ENCODE measurements at regions not wholly inside any gene's neighbourhood (a gene's known extent, or its start where the extent isn't known, plus 50 kb on each side); places are given as distances from the start of the nearest gene placed in this dataset.

GRCh38 chr16:73275448-73275847, 227.5 kb upstream of the ZFHX3 start:
- intact Hi-C loops (cut with micrococcal nuclease) (no loop called here), dilution Hi-C loops (cut with HindIII; ENCODE audit: low sequenced_read_pairs, unreplicated experiment) (no loop called here), in situ Hi-C loops (cut with MboI; ENCODE audit: low sequenced_read_pairs) (no loop called here)
- Histone ChIP-seq H3K4me1 (ENCODE audit: control insufficient read depth, insufficient read depth, low read length) (no peaks in the 10 kb centered on the region), H3K36me3 (ENCODE audit: control insufficient read depth, insufficient read depth, low read length) (no peaks in the 10 kb centered on the region), H3K18ac (ENCODE audit: low read depth, low read length) (no peak overlapping the region), H4K91ac (ENCODE audit: insufficient read depth, low read depth, low read length) (no peak overlapping the region), H3K9me3 (ENCODE audit: control insufficient read depth, insufficient read depth, low read length) (no peaks in the 10 kb centered on the region), H3K27me3 (ENCODE audit: control insufficient read depth, insufficient read depth, low read length) (no peaks in the 10 kb centered on the region; the same call in 1 of the 2 replicates), H3K4ac (ENCODE audit: low read depth, low read length) (no peak overlapping the region), H3K79me1 (ENCODE audit: low read depth in 1 of 2, low read length in 2 of 2) (no peaks in the 10 kb centered on the region), H3K27ac (ENCODE audit: insufficient read depth, low read length) (no peak overlapping the region), H2AK5ac (ENCODE audit: low read depth, low read length) (no peak overlapping the region), H4K8ac (ENCODE audit: low read depth in 2 of 2, low read length in 2 of 2) (no peak overlapping the region), H3K9ac (ENCODE audit: low read depth, low read length) (no peak overlapping the region), H2AFZ (replicated peaks; ENCODE audit: low read length, poor library complexity) (no peak overlapping the region), H4K20me1 (ENCODE audit: insufficient read depth, low read length) (no peaks in the 10 kb centered on the region), H2BK20ac (ENCODE audit: low read depth, low read length) (no peak overlapping the region), H3K23ac (ENCODE audit: low read depth, low read length) (no peak overlapping the region), H3K56ac (ENCODE audit: extremely low read depth, insufficient read depth, low read length) (no peak overlapping the region), H3K14ac (replicated peaks; ENCODE audit: low read depth, low read length) (no peak overlapping the region), H2BK15ac (ENCODE audit: low read depth, low read length) (no peak overlapping the region), H4K5ac (ENCODE audit: low read depth, low read length) (no peak overlapping the region), H2BK120ac (ENCODE audit: low read depth, low read length) (no peak overlapping the region), H2BK5ac (ENCODE audit: low read depth, low read length, poor library complexity, severe bottlenecking) (no peak overlapping the region), H2AK9ac (replicated peaks; ENCODE audit: low read depth, low read length, poor library complexity) (no peak overlapping the region), H3K9me1 (ENCODE audit: insufficient read depth, low read length) (no peaks in the 10 kb centered on the region), H3K4me2 (ENCODE audit: low read depth, low read length) (no peak overlapping the region), H3K4me3 (ENCODE audit: insufficient read depth, low read depth, low read length) (no peak overlapping the region)
- POLR2A ChIA-PET (ENCODE audit: unreplicated experiment), result no interaction called here
- DNase-seq (no peak), ATAC-seq (ENCODE audit: low read depth) (no peak)
- TF ChIP-seq NFE2L2 (IDR thresholded peaks at IDR 0.05; ENCODE audit: low read depth, low read length) (no peak), CEBPB (IDR thresholded peaks at IDR 0.05; ENCODE audit: low read depth, low read length) (no peak), MXI1 (IDR thresholded peaks at IDR 0.05; ENCODE audit: borderline replicate concordance, low read depth, low read length) (no peak), BHLHE40 (IDR thresholded peaks at IDR 0.05; ENCODE audit: low read depth, low read length) (no peak), RFX5 (IDR thresholded peaks at IDR 0.05; ENCODE audit: low read depth, low read length) (no peak), SMC3 (IDR thresholded peaks at IDR 0.05; ENCODE audit: low read depth, low read length) (no peak), MAZ (IDR thresholded peaks at IDR 0.05; ENCODE audit: borderline replicate concordance, low read depth, low read length) (no peak), FOS (IDR thresholded peaks at IDR 0.05; ENCODE audit: low read depth, low read length) (no peak), POLR2A (IDR thresholded peaks at IDR 0.05; ENCODE audit: low read depth, low read length) (no peak), CHD1 (IDR thresholded peaks at IDR 0.05; ENCODE audit: low read depth, low read length) (no peak), RCOR1 (IDR thresholded peaks at IDR 0.05; ENCODE audit: insufficient replicate concordance, low read length) (no peak), MAFK (IDR thresholded peaks at IDR 0.05; ENCODE audit: low read depth, low read length) (no peak), RAD21 (IDR thresholded peaks at IDR 0.05; ENCODE audit: low read length) (no peak)
- TF ChIP-seq, protein P1, sequence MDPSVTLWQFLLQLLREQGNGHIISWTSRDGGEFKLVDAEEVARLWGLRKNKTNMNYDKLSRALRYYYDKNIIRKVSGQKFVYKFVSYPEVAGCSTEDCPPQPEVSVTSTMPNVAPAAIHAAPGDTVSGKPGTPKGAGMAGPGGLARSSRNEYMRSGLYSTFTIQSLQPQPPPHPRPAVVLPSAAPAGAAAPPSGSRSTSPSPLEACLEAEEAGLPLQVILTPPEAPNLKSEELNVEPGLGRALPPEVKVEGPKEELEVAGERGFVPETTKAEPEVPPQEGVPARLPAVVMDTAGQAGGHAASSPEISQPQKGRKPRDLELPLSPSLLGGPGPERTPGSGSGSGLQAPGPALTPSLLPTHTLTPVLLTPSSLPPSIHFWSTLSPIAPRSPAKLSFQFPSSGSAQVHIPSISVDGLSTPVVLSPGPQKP (IDR thresholded peaks at IDR 0.05; ENCODE audit: borderline replicate concordance, low read depth, low read length), result no peak
- TF ChIP-seq, protein P2, sequence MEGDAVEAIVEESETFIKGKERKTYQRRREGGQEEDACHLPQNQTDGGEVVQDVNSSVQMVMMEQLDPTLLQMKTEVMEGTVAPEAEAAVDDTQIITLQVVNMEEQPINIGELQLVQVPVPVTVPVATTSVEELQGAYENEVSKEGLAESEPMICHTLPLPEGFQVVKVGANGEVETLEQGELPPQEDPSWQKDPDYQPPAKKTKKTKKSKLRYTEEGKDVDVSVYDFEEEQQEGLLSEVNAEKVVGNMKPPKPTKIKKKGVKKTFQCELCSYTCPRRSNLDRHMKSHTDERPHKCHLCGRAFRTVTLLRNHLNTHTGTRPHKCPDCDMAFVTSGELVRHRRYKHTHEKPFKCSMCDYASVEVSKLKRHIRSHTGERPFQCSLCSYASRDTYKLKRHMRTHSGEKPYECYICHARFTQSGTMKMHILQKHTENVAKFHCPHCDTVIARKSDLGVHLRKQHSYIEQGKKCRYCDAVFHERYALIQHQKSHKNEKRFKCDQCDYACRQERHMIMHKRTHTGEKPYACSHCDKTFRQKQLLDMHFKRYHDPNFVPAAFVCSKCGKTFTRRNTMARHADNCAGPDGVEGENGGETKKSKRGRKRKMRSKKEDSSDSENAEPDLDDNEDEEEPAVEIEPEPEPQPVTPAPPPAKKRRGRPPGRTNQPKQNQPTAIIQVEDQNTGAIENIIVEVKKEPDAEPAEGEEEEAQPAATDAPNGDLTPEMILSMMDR (conservative IDR thresholded peaks at IDR 0.05; ENCODE audit: low read depth, low read length), result no peak
- TF ChIP-seq, protein P3, sequence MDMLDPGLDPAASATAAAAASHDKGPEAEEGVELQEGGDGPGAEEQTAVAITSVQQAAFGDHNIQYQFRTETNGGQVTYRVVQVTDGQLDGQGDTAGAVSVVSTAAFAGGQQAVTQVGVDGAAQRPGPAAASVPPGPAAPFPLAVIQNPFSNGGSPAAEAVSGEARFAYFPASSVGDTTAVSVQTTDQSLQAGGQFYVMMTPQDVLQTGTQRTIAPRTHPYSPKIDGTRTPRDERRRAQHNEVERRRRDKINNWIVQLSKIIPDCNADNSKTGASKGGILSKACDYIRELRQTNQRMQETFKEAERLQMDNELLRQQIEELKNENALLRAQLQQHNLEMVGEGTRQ (IDR thresholded peaks at IDR 0.05; ENCODE audit: low read depth, low read length), result no peak
- CTCF ChIA-PET, result no interaction called here
- no TSS peak for BruUV-seq (replicated peaks)
- no CpG with 5 or more reads among the region's 2 CpGs for WGBS, 2 experiments (ENCODE audit: extremely low coverage in 2 of 2, insufficient read length in 1 of 2)
